Calu3 (cell line): ENCODE measurements at regions not wholly inside any gene's neighbourhood (a gene's known extent, or its start where the extent isn't known, plus 50 kb on each side); places are given as distances from the start of the nearest gene placed in this dataset.

Experiments
- BruUV-seq: library from RNA; stranded (reverse); fragments of 400-500 nt; replicated peaks from 2 replicates; lab custom pipeline; 2021; lab: Mats Ljungman, UMichigan
- CTCF ChIA-PET: fragments of 300-600 bp; sonication (Branson Sonifier 250); formaldehyde crosslinking; loops from one replicate; lab custom pipeline; 2022; ENCODE audit warnings: antibody characterized with exemption; lab: Charles Lee
- DNase-seq: peaks from one replicate; pipeline ENCODE4 v3.0.0; 2022
- H3K27ac Mint-ChIP-seq: one replicate; pipeline ENCODE4 v1.8.0; 2022; ENCODE audit warnings: mixed read lengths; ENCODE audit not compliant: unreplicated experiment
- H3K27me3 Mint-ChIP-seq: one replicate; pipeline ENCODE4 v1.8.0; 2022; ENCODE audit warnings: mixed read lengths; ENCODE audit not compliant: unreplicated experiment
- H3K36me3 Mint-ChIP-seq: one replicate; pipeline ENCODE4 v1.8.0; 2022; ENCODE audit warnings: mild to moderate bottlenecking, moderate library complexity, mixed read lengths; ENCODE audit not compliant: insufficient read depth, unreplicated experiment
- H3K4me1 Mint-ChIP-seq: one replicate; pipeline ENCODE4 v1.8.0; 2022; ENCODE audit warnings: mild to moderate bottlenecking, low read depth, mixed read lengths; ENCODE audit not compliant: unreplicated experiment
- H3K4me3 Mint-ChIP-seq: one replicate; pipeline ENCODE4 v1.8.0; 2022; ENCODE audit warnings: mild to moderate bottlenecking, low read depth, moderate library complexity, mixed read lengths; ENCODE audit not compliant: unreplicated experiment
- H3K9me3 Mint-ChIP-seq: one replicate; pipeline ENCODE4 v1.8.0; 2022; ENCODE audit warnings: low read depth, mixed read lengths; ENCODE audit not compliant: unreplicated experiment
- intact Hi-C: fragments of 100-400 bp; cut with micrococcal nuclease; formaldehyde crosslinking; loops from one replicate; pipeline ENCODE4 v1.10.0; 2022; ENCODE audit not compliant: unreplicated experiment
- TF ChIP-seq, protein P1 (sequence below): fragments of 200-600 bp; IDR thresholded peaks from one replicate; pipeline ENCODE4 v1.8.0; 2022; ENCODE audit warnings: antibody characterized with exemption; ENCODE audit not compliant: unreplicated experiment

GRCh38 chr5:50574121-50574520 is 92.3 kb upstream of the PARP8 start:
- Mint-ChIP-seq H3K36me3 (no peaks in the 10 kb centered on the region), H3K27me3 (no peaks in the 10 kb centered on the region), H3K9me3 (no peaks in the 10 kb centered on the region), H3K4me1 (no peaks in the 10 kb centered on the region), H3K27ac (no peak overlapping the region), H3K4me3 (no peak overlapping the region)
- TF ChIP-seq, protein P1, sequence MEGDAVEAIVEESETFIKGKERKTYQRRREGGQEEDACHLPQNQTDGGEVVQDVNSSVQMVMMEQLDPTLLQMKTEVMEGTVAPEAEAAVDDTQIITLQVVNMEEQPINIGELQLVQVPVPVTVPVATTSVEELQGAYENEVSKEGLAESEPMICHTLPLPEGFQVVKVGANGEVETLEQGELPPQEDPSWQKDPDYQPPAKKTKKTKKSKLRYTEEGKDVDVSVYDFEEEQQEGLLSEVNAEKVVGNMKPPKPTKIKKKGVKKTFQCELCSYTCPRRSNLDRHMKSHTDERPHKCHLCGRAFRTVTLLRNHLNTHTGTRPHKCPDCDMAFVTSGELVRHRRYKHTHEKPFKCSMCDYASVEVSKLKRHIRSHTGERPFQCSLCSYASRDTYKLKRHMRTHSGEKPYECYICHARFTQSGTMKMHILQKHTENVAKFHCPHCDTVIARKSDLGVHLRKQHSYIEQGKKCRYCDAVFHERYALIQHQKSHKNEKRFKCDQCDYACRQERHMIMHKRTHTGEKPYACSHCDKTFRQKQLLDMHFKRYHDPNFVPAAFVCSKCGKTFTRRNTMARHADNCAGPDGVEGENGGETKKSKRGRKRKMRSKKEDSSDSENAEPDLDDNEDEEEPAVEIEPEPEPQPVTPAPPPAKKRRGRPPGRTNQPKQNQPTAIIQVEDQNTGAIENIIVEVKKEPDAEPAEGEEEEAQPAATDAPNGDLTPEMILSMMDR: no peak
- BruUV-seq: no TSS peak
- DNase-seq: no peak
- intact Hi-C loops: no loop called here
- CTCF ChIA-PET: no interaction called here

GRCh38 chr5:50575740-50576139 is 90.7 kb upstream of the PARP8 start:
- TF ChIP-seq, protein P1: no peak
- no peaks in the 10 kb centered on the region for H3K9me3 Mint-ChIP-seq
- no peaks in the 10 kb centered on the region for H3K36me3 Mint-ChIP-seq
- CTCF ChIA-PET: no interaction called here
- no peak overlapping the region for H3K4me3 Mint-ChIP-seq
- DNase-seq: no peak
- no peak overlapping the region for H3K27ac Mint-ChIP-seq
- H3K4me1 Mint-ChIP-seq: no peaks in the 10 kb centered on the region
- no TSS peak for BruUV-seq
- no peaks in the 10 kb centered on the region for H3K27me3 Mint-ChIP-seq
- intact Hi-C loops: no loop called here

DNA sequence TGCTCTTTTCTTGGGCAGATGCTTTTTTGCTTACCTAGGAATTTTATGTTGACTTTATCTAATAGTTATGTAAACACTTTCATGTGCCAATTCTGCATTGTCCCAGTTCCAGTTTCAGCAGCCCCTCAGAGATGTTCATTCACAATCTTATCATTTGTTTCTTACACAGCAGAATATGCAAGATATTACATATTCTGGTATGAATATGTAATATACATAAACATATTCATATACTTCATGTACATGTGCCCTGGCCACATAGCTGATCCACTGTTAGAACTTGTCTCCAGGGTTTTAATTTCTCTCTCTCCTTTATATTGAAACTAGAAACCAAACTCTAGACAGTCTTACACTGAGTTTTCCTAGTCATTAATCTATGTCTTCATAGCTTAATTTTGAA is 90.2 kb upstream of the PARP8 start:
- no TSS peak for BruUV-seq
- TF ChIP-seq, protein P1: no peak
- intact Hi-C loops: no loop called here
- DNase-seq: no peak
- H3K4me1 Mint-ChIP-seq: no peaks in the 10 kb centered on the region
- no peak overlapping the region for H3K4me3 Mint-ChIP-seq
- H3K27ac Mint-ChIP-seq: no peak overlapping the region
- H3K27me3 Mint-ChIP-seq: no peaks in the 10 kb centered on the region
- CTCF ChIA-PET: no interaction called here
- H3K9me3 Mint-ChIP-seq: no peaks in the 10 kb centered on the region
- no peaks in the 10 kb centered on the region for H3K36me3 Mint-ChIP-seq

DNA sequence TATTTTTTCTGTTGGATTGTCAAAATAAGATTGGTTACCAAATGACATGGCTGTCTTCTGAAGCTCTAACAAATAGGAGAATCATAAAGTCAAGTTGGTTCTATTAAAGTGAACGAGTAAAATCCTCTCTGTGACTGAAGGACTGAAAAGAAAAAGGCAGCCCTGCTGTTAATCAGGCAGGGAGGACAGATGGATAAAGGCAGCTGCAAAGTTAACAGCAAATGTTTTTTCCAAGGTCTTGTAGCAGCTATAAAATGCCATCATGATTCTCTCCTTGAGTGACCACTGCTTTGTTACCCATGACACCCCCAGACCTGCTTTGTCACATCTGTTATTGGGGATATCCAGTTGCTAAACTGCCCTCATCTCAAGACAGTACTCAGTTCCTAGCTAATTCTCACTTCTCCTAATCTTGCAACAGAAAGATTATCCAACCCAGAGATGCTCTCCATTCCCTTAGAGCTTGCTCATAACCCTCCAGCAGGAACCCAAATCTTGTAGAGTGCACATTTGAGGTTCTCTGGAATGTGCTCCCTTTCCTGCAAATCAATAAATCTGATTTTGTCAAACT is 89.7 kb upstream of the PARP8 start:
- Mint-ChIP-seq H3K4me1 (no peaks in the 10 kb centered on the region), H3K4me3 (no peak overlapping the region), H3K36me3 (no peaks in the 10 kb centered on the region), H3K27ac (no peak overlapping the region), H3K27me3 (no peaks in the 10 kb centered on the region), H3K9me3 (no peaks in the 10 kb centered on the region)
- TF ChIP-seq, protein P1: no peak
- CTCF ChIA-PET: no interaction called here
- BruUV-seq: no TSS peak
- DNase-seq: no peak
- intact Hi-C loops: no loop called here
